ENCODE measurements at regions not wholly inside any gene's neighbourhood (a gene's known extent, or its start where the extent isn't known, plus 50 kb on each side); places are given as distances from the start of the nearest gene placed in this dataset.

- no peak overlapping the region for H3K4me3 ChIP-seq
- H3K9me3 ChIP-seq = no peaks in the 10 kb centered on the region
- no peaks in the 10 kb centered on the region for H3K4me1 ChIP-seq
- H3K36me3 ChIP-seq = no peaks in the 10 kb centered on the region
- no peak for DNase-seq
- intact Hi-C loops (cut with DNase I) = no loop called here
- H3K27ac ChIP-seq = no peak overlapping the region
- H3K27me3 ChIP-seq = no peaks in the 10 kb centered on the region
- no peak overlapping the region for H3K9ac ChIP-seq (ENCODE audit: low read depth in 2 of 2, low read length in 2 of 2)
- TF ChIP-seq CTCF (IDR thresholded peaks at IDR 0.05) = no peak
These were observed 152.7 kb downstream of the DLL1 start for GRCh38 chr6:170137911-170138910.

- DNase-seq = no peak
- H3K27ac ChIP-seq = no peak overlapping the region
- intact Hi-C loops (cut with DNase I) = no loop called here
- H3K4me3 ChIP-seq = no peak overlapping the region
- H3K9me3 ChIP-seq = no peaks in the 10 kb centered on the region
- TF ChIP-seq CTCF (IDR thresholded peaks at IDR 0.05) = no peak
- no peaks in the 10 kb centered on the region for H3K36me3 ChIP-seq
- no peaks in the 10 kb centered on the region for H3K27me3 ChIP-seq
- peak overlapping the region in 1 of 2 donors; percentile 16 for H3K9ac ChIP-seq (ENCODE audit: low read depth in 2 of 2, low read length in 2 of 2)
- H3K4me1 ChIP-seq = no peaks in the 10 kb centered on the region
These were observed 153.5 kb downstream of the DLL1 start for GRCh38 chr6:170137176-170137891.

- Histone ChIP-seq H3K4me1 (no peaks in the 10 kb centered on the region), H3K36me3 (no peaks in the 10 kb centered on the region), H3K27ac (no peak overlapping the region), H3K9ac (ENCODE audit: low read depth in 2 of 2, low read length in 2 of 2) (no peak overlapping the region), H3K27me3 (no peaks in the 10 kb centered on the region), H3K9me3 (no peaks in the 10 kb centered on the region), H3K4me3 (no peak overlapping the region)
- no peak for DNase-seq
- intact Hi-C loops (cut with DNase I) = no loop called here
- no peak for TF ChIP-seq CTCF (IDR thresholded peaks at IDR 0.05)
These were observed 154.2 kb downstream of the DLL1 start for GRCh38 chr6:170136541-170137175.

- Histone ChIP-seq H3K4me1 (no peaks in the 10 kb centered on the region), H3K9ac (ENCODE audit: low read depth in 2 of 2, low read length in 2 of 2) (no peak overlapping the region), H3K27ac (no peak overlapping the region), H3K9me3 (no peaks in the 10 kb centered on the region), H3K27me3 (no peaks in the 10 kb centered on the region), H3K4me3 (no peak overlapping the region), H3K36me3 (no peaks in the 10 kb centered on the region)
- no peak for TF ChIP-seq CTCF (IDR thresholded peaks at IDR 0.05)
- DNase-seq = no peak
- intact Hi-C loops (cut with DNase I) = no loop called here
These were observed 154.9 kb downstream of the DLL1 start for GRCh38 chr6:170135821-170136471.

- no peak overlapping the region for H3K9ac ChIP-seq (ENCODE audit: low read depth in 2 of 2, low read length in 2 of 2)
- H3K27ac ChIP-seq = no peak overlapping the region
- H3K36me3 ChIP-seq = no peaks in the 10 kb centered on the region
- no peak overlapping the region for H3K4me3 ChIP-seq
- intact Hi-C loops (cut with DNase I) = no loop called here
- H3K4me1 ChIP-seq = no peaks in the 10 kb centered on the region
- H3K9me3 ChIP-seq = no peaks in the 10 kb centered on the region
- no peak for TF ChIP-seq CTCF (IDR thresholded peaks at IDR 0.05)
- no peak for DNase-seq
- H3K27me3 ChIP-seq = no peaks in the 10 kb centered on the region
These were observed 155.4 kb downstream of the DLL1 start for GRCh38 chr6:170135461-170135820.

Data from colonic mucosa (tissue), 4 donors.